ENCODE measurements at regions not wholly inside any gene's neighbourhood (a gene's known extent, or its start where the extent isn't known, plus 50 kb on each side); places are given as distances from the start of the nearest gene placed in this dataset.

DNA sequence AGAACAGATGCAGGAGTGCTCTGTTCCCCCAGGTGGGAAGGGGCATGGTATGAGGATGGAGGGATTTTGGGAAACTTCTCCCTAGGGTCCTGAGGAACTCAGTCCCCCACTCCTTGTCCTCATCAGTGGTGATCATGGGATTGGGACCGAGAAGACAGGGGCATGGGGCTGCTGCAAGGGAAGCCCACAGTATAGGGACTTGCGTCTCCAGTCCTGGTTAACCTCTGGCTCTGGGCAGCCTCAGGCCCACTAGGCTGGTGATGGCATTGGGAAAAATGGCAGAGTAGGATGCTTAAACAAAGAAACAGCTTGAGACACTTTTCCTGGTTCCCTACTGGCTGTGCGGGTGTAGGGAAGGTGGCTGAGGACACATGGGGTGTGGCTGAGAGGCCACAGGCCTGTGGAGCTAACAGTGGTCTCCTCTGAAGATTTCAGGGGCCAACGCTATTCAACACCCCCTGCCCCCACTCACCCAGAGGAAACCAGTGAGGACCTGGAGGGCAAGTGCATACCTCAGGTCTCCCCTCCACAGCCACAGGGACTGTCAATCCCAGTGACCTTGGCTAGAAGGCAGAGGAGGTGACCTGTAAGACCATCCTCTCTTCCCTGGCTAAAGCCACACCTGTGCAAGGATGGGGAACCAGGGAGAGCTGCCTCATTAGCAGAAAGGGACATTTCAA, 261.3 kb downstream of the CCSER2 start:
- POLR2A ChIA-PET, result interaction anchor here (0.6 kb wide), 1 partner anchor 233 kb away, joined by 3 read pairs; no protein-coding TSS in a partner anchor

More for the DNA sequence above, 261.3 kb downstream of the CCSER2 start:
- no peaks in the 10 kb centered on the region for H3K9me3 ChIP-seq (ENCODE audit: control insufficient read depth, insufficient read depth, low read depth, low read length)
- no peak overlapping the region for H3K4me3 ChIP-seq (ENCODE audit: low read depth, low read length)
- no peak overlapping the region for H3K27ac ChIP-seq (ENCODE audit: extremely low read depth, low read depth, low read length)
- CTCF ChIA-PET, result no interaction called here
- TF ChIP-seq ZNF416 (tag by site-specific recombination; IDR thresholded peaks at IDR 0.05) (no peak), EGR2 (tag by site-specific recombination; IDR thresholded peaks at IDR 0.05; ENCODE audit: low read depth) (no peak), ZNF239 (tag by site-specific recombination; IDR thresholded peaks at IDR 0.05) (no peak), ZBTB1 (tag by site-specific recombination; IDR thresholded peaks at IDR 0.05) (no peak), ZNF768 (tag by site-specific recombination; IDR thresholded peaks at IDR 0.05) (no peak), BCL11A (tag by site-specific recombination; IDR thresholded peaks at IDR 0.05; ENCODE audit: low read depth) (no peak), REPIN1 (tag by site-specific recombination; IDR thresholded peaks at IDR 0.05; ENCODE audit: low read depth) (no peak), GLIS2 (tag by site-specific recombination; IDR thresholded peaks at IDR 0.05) (no peak), ZNF707 (tag by site-specific recombination; IDR thresholded peaks at IDR 0.05) (no peak), ZFP41 (tag by site-specific recombination; IDR thresholded peaks at IDR 0.05; ENCODE audit: borderline replicate concordance) (no peak), SALL2 (tag by site-specific recombination; IDR thresholded peaks at IDR 0.05; ENCODE audit: borderline replicate concordance) (no peak), GLI2 (tag by site-specific recombination; IDR thresholded peaks at IDR 0.05; ENCODE audit: borderline replicate concordance, low read depth) (no peak)
- TF ChIP-seq, protein P1, sequence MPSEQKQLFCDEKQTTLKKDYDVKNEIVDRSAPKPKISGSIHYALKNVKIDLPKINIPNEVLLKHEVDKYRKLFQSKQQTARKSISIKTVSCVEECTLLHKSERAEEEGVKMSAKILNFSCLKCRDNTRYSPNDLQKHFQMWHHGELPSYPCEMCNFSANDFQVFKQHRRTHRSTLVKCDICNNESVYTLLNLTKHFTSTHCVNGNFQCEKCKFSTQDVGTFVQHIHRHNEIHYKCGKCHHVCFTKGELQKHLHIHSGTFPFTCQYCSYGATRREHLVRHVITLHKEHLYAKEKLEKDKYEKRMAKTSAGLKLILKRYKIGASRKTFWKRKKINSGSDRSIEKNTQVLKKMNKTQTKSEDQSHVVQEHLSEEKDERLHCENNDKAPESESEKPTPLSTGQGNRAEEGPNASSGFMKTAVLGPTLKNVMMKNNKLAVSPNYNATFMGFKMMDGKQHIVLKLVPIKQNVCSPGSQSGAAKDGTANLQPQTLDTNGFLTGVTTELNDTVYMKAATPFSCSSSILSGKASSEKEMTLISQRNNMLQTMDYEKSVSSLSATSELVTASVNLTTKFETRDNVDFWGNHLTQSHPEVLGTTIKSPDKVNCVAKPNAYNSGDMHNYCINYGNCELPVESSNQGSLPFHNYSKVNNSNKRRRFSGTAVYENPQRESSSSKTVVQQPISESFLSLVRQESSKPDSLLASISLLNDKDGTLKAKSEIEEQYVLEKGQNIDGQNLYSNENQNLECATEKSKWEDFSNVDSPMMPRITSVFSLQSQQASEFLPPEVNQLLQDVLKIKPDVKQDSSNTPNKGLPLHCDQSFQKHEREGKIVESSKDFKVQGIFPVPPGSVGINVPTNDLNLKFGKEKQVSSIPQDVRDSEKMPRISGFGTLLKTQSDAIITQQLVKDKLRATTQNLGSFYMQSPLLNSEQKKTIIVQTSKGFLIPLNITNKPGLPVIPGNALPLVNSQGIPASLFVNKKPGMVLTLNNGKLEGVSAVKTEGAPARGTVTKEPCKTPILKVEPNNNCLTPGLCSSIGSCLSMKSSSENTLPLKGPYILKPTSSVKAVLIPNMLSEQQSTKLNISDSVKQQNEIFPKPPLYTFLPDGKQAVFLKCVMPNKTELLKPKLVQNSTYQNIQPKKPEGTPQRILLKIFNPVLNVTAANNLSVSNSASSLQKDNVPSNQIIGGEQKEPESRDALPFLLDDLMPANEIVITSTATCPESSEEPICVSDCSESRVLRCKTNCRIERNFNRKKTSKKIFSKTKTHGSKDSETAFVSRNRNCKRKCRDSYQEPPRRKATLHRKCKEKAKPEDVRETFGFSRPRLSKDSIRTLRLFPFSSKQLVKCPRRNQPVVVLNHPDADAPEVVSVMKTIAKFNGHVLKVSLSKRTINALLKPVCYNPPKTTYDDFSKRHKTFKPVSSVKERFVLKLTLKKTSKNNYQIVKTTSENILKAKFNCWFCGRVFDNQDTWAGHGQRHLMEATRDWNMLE (tag by site-specific recombination; conservative IDR thresholded peaks at IDR 0.05; ENCODE audit: low read depth), result no peak
- TF ChIP-seq, protein P2, sequence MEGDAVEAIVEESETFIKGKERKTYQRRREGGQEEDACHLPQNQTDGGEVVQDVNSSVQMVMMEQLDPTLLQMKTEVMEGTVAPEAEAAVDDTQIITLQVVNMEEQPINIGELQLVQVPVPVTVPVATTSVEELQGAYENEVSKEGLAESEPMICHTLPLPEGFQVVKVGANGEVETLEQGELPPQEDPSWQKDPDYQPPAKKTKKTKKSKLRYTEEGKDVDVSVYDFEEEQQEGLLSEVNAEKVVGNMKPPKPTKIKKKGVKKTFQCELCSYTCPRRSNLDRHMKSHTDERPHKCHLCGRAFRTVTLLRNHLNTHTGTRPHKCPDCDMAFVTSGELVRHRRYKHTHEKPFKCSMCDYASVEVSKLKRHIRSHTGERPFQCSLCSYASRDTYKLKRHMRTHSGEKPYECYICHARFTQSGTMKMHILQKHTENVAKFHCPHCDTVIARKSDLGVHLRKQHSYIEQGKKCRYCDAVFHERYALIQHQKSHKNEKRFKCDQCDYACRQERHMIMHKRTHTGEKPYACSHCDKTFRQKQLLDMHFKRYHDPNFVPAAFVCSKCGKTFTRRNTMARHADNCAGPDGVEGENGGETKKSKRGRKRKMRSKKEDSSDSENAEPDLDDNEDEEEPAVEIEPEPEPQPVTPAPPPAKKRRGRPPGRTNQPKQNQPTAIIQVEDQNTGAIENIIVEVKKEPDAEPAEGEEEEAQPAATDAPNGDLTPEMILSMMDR (tag by site-specific recombination; IDR thresholded peaks at IDR 0.05), result no peak
- TF ChIP-seq, protein P3, sequence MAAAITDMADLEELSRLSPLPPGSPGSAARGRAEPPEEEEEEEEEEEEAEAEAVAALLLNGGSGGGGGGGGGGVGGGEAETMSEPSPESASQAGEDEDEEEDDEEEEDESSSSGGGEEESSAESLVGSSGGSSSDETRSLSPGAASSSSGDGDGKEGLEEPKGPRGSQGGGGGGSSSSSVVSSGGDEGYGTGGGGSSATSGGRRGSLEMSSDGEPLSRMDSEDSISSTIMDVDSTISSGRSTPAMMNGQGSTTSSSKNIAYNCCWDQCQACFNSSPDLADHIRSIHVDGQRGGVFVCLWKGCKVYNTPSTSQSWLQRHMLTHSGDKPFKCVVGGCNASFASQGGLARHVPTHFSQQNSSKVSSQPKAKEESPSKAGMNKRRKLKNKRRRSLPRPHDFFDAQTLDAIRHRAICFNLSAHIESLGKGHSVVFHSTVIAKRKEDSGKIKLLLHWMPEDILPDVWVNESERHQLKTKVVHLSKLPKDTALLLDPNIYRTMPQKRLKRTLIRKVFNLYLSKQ (tag by site-specific recombination; IDR thresholded peaks at IDR 0.05; ENCODE audit: borderline replicate concordance), result no peak
- TF ChIP-seq, protein P4, sequence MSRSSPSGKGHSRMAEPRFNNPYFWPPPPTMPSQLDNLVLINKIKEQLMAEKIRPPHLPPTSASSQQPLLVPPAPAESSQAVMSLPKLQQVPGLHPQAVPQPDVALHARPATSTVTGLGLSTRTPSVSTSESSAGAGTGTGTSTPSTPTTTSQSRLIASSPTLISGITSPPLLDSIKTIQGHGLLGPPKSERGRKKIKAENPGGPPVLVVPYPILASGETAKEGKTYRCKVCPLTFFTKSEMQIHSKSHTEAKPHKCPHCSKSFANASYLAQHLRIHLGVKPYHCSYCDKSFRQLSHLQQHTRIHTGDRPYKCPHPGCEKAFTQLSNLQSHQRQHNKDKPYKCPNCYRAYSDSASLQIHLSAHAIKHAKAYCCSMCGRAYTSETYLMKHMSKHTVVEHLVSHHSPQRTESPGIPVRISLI (tag by site-specific recombination; IDR thresholded peaks at IDR 0.05), result no peak
- TF ChIP-seq, protein P5, sequence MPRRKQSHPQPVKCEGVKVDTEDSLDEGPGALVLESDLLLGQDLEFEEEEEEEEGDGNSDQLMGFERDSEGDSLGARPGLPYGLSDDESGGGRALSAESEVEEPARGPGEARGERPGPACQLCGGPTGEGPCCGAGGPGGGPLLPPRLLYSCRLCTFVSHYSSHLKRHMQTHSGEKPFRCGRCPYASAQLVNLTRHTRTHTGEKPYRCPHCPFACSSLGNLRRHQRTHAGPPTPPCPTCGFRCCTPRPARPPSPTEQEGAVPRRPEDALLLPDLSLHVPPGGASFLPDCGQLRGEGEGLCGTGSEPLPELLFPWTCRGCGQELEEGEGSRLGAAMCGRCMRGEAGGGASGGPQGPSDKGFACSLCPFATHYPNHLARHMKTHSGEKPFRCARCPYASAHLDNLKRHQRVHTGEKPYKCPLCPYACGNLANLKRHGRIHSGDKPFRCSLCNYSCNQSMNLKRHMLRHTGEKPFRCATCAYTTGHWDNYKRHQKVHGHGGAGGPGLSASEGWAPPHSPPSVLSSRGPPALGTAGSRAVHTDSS (tag by site-specific recombination; IDR thresholded peaks at IDR 0.05), result no peak
- TF ChIP-seq, protein P6, sequence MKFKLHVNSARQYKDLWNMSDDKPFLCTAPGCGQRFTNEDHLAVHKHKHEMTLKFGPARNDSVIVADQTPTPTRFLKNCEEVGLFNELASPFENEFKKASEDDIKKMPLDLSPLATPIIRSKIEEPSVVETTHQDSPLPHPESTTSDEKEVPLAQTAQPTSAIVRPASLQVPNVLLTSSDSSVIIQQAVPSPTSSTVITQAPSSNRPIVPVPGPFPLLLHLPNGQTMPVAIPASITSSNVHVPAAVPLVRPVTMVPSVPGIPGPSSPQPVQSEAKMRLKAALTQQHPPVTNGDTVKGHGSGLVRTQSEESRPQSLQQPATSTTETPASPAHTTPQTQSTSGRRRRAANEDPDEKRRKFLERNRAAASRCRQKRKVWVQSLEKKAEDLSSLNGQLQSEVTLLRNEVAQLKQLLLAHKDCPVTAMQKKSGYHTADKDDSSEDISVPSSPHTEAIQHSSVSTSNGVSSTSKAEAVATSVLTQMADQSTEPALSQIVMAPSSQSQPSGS (tag by site-specific recombination; IDR thresholded peaks at IDR 0.05; ENCODE audit: low read depth), result no peak
- TF ChIP-seq, protein P7, sequence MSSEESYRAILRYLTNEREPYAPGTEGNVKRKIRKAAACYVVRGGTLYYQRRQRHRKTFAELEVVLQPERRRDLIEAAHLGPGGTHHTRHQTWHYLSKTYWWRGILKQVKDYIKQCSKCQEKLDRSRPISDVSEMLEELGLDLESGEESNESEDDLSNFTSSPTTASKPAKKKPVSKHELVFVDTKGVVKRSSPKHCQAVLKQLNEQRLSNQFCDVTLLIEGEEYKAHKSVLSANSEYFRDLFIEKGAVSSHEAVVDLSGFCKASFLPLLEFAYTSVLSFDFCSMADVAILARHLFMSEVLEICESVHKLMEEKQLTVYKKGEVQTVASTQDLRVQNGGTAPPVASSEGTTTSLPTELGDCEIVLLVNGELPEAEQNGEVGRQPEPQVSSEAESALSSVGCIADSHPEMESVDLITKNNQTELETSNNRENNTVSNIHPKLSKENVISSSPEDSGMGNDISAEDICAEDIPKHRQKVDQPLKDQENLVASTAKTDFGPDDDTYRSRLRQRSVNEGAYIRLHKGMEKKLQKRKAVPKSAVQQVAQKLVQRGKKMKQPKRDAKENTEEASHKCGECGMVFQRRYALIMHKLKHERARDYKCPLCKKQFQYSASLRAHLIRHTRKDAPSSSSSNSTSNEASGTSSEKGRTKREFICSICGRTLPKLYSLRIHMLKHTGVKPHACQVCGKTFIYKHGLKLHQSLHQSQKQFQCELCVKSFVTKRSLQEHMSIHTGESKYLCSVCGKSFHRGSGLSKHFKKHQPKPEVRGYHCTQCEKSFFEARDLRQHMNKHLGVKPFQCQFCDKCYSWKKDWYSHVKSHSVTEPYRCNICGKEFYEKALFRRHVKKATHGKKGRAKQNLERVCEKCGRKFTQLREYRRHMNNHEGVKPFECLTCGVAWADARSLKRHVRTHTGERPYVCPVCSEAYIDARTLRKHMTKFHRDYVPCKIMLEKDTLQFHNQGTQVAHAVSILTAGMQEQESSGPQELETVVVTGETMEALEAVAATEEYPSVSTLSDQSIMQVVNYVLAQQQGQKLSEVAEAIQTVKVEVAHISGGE (tag by site-specific recombination; conservative IDR thresholded peaks at IDR 0.05; ENCODE audit: low read depth), result no peak
- H3K36me3 ChIP-seq (ENCODE audit: control insufficient read depth in 2 of 2, insufficient read depth in 1 of 2, low read length in 2 of 2), result no peaks in the 10 kb centered on the region
- H3K4me1 ChIP-seq (ENCODE audit: control insufficient read depth, insufficient read depth, low read length), result no peaks in the 10 kb centered on the region
